ENCODE measurements at regions not wholly inside any gene's neighbourhood (a gene's known extent, or its start where the extent isn't known, plus 50 kb on each side); places are given as distances from the start of the nearest gene placed in this dataset.

- TF ChIP-seq, protein P1, sequence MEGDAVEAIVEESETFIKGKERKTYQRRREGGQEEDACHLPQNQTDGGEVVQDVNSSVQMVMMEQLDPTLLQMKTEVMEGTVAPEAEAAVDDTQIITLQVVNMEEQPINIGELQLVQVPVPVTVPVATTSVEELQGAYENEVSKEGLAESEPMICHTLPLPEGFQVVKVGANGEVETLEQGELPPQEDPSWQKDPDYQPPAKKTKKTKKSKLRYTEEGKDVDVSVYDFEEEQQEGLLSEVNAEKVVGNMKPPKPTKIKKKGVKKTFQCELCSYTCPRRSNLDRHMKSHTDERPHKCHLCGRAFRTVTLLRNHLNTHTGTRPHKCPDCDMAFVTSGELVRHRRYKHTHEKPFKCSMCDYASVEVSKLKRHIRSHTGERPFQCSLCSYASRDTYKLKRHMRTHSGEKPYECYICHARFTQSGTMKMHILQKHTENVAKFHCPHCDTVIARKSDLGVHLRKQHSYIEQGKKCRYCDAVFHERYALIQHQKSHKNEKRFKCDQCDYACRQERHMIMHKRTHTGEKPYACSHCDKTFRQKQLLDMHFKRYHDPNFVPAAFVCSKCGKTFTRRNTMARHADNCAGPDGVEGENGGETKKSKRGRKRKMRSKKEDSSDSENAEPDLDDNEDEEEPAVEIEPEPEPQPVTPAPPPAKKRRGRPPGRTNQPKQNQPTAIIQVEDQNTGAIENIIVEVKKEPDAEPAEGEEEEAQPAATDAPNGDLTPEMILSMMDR (optimal IDR thresholded peaks at IDR 0.05 in 1 of 3, IDR thresholded peaks at IDR 0.05 in 1 of 3, conservative IDR thresholded peaks at IDR 0.05 in 1 of 3; ENCODE audit: extremely low read depth in 1 of 3, insufficient read depth in 2 of 3, low read length in 3 of 3): no peak
- TF ChIP-seq EZH2 (IDR thresholded peaks at IDR 0.05; ENCODE audit: low read length): no peak
Measured at GRCh38 chr13:44661936-44662335, 85.8 kb upstream of the TSC22D1 start.

Measured in keratinocyte (primary cell).